Activated T-cell treated with anti-CD3 and anti-CD28 coated beads for 24 hours (primary cell): ENCODE measurements at regions not wholly inside any gene's neighbourhood (a gene's known extent, or its start where the extent isn't known, plus 50 kb on each side); places are given as distances from the start of the nearest gene placed in this dataset.
"Not testable (repeated sequence)": the region's sequence is repeated elsewhere in the genome, so short reads cannot be mapped to it uniquely, and the experiment has no call there.

Experiments
- DNase-seq: peaks from one replicate; pipeline ENCODE4 v3.0.0-alpha.2; 2020; ENCODE audit warnings: low read depth

DNA sequence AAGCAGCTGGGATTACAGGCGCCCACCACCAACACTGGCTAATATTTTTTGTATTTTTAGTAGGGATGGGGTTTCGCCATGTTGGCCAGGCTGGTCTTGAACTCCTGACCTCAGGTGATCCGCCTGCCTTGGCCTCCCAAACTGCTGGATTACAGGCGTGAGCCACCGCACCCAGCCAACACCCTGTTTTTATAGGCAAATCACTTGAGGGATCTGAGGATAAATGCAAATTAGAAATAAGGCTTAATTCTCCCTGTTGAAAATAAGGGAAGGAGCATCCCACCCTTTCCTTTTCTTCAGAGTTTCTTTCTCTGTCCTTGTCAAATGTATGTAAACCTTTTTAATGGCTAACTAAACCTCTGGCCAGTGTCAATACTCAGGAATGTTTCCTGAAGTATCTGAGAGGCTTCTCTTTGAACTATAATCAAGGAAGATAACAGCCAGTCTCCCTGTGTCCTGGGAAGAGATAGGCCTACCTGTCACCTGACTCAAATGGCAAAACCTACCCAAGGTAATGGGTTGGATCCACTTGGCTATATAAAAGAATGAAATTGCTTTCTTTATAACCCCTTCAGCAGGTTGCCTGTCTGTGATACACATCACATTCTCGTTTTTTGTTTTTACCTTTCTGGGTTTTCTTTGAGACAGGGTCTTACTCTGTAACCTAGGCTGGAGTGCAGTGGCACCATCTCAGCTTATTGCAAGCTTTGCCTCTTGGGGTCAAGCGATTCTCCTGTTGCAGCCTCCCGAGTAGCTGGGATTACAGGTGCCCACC, 64.5 kb upstream of the TNFAIP3 start:
- no peak for DNase-seq

DNA sequence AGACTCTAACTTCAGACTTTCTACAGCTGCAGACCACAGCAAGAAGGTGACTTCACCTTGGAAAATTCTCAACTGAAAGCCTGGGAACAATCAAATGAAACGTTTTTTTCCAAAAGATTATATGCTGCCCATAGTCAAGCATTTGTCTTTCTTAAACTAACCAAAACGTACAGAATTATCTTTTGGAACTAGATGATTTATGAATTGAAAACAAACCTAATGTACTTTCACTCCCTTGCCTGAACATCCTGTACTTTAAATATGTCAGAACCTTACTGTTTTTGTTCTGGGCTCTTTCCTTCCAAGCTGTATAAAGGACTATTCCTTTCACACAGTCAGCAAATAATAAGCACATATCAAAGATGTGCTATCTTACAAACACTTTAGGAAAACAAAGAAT, 62.4 kb upstream of the TNFAIP3 start:
- DNase-seq, result no peak

DNA sequence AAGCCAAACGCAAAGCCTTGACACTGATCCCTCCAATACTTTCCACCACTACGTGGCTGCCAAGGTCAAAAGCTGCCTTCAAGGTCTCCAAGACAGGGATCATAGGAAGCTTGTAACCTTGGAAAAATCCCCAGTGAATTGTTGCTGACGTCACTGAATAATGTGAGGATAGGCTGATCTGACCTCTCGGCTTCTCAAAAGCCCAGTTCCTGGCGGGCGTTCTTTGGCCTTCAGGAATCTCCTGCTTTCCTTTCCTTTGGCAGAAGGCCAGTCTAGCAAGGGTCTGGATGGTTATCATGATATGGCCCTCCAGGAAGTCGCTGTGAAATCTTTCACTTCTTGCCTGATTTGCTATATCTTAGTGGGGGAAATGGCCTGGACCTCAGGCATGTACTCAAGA, 61.4 kb upstream of the TNFAIP3 start:
- DNase-seq, result no peak

DNA sequence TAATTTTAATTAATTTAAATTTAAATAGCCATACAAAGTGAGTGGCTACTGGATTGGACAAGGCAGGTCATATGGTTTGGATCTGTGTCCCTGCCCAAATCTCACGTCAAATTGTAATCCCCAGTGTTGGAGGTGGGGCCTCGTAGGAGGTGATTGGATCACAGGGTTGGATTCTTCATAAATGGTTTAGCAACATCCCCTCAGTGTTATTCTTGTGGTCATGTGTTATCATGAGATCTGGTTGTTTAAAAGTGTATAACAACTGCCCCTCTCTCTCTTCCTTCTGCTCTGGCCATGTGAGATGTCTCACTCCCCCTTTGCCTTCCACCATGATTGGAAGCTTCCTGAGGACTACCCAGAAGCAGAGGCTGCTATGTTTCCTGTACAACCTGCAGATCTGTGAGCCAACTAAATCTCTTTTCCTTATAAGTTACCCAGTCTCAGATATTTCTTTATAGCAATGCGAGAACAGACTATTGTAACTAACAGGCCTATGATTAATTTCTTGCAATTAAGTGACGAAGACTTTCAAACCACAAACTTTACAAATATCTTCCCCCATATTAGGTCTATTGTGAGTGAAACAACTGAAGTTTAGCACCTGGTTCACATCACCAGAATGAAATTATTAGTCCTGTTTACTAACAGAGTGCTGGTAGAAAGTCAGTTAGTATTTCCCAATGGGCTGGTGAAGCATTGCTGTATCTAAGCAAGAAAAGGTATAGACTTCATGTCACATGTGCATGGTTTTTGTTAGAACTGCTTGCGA, 60.0 kb upstream of the TNFAIP3 start:
- no peak for DNase-seq

DNA sequence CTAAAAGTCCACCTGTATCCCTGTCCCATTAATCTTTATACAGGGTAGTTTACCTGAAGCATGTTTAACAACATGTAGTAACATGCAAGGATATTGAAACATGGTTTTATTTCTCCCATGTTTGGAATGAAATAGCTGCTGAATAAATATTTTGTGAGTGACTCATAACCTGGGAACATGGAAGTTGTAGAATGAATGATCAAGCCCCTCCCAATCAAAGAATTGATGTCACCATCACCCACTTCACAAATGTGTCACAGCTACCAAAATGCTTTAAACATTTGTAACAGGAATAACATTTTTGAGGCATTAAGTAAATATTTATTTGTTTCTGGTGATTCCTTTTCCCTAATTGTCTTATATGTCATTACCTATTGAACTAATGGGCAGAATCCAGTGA, 58.9 kb upstream of the TNFAIP3 start:
- DNase-seq, result no peak

DNA sequence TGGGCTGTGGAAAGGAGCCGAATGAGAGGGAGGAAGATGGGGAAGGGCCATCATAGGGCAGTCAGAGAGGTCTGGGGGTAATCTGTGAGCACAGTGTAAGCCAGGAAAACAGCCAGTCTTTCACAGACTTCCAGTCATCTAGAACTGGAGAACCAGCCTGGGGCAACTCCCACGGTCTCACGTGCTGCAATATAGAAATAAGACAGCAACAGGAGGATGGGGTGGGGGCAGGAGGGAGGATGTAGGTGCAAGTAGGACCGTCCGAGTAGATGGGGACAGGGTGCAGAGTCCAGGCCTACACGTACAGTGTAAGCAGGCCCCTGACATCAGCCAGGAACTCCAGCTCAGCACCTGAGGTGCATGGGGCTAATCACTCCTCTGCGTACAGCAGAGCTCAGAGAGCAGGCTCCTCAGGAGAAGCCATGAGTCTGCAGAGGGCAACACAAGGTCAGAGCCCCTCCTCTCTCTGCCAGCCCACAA, 58.2 kb upstream of the TNFAIP3 start:
- DNase-seq, result no peak

DNA sequence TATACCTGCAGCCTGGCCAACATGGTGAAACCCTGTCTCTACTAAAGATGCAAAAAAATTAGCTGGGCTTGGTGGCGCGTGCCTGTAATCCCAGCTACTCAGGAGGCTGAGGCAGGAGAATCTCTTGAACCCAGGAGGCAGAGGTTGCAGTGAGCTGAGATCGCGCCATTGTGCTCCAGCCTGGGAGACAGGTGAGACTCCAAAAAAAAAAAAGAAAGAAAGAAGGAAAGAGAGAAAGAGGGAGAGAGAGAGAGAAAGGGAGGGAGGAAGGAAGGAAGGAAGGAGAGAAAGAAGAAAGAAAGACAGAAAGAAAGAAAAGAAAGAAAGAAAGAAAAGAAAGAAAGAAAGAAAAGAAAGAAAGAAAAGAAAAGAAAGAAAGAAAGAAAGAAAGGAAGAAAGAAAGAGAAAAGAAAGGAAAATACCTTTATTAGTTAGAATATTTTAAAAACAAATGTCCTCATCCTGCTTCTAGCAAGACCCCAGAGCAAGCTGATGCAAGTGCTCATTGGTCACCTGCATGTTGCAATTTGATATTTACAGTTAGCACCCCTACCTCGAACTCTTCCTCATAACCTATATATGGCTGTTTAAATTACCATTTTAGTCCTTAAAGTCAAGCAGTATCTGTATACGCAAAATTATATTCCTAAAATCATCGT, 57.0 kb upstream of the TNFAIP3 start:
- not testable (repeated sequence) for DNase-seq

DNA sequence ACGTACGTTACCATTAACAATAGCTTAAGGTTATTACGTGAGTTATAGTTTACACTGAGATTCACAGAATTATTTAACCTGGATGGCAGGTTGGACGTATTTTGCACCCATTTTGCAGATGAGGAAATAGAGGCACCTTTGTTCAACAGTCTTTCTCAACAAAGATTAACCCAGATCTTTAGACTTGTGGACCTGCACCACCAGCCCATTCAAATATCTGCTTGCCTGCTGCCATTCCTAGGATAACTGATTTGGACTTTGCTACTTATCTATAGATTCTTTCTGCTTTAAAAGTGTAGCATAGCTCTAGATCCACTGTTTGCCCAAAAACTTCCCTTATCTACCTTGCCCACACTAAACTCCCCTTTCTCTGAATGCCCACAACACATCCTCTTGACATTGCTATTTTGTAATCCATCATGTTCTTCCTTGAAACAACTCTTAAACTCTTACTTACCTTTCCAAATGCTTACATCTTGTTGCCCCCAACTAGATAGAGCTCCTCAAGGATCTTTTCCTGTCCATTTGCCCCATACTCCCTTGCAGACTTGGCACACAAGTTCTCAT, 56.4 kb upstream of the TNFAIP3 start:
- DNase-seq, result no peak

DNA sequence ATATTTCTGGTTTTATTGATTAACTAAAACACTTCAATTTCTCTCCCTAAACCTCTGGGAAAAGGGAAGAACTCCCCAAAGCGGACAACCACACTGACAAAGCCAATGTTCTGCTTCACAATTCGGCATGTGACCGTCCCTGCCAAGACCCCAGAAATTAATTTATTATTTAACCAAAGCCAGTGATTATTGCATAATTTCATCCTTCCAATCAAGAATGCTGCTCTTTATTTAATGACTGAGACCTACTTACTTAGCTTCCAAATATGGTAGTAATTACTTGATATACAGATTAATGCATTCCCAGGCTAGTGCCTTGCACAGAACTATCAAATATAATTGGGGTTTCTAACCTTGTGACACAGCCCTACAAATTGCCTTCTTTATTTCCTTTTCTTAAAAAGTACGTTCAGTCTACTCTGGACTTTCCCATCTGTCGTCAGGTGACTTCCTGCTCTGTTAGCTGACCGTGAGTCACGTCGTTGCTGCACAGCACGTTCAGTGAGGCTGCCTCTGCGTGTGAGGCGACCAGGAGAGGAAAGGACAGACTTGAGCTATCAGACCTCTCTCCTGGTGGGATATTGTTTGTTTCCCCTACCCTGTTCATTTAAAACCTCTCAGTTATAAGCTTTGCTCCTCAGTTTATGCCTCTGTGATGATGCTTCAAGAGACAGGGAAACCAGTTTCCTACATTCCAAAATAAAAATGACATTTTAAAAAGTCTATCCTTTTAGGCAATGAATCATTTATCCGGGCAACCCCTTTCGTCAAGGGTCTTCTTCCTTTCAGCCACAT, 55.7 kb upstream of the TNFAIP3 start:
- DNase-seq, result peak; percentile 74

DNA sequence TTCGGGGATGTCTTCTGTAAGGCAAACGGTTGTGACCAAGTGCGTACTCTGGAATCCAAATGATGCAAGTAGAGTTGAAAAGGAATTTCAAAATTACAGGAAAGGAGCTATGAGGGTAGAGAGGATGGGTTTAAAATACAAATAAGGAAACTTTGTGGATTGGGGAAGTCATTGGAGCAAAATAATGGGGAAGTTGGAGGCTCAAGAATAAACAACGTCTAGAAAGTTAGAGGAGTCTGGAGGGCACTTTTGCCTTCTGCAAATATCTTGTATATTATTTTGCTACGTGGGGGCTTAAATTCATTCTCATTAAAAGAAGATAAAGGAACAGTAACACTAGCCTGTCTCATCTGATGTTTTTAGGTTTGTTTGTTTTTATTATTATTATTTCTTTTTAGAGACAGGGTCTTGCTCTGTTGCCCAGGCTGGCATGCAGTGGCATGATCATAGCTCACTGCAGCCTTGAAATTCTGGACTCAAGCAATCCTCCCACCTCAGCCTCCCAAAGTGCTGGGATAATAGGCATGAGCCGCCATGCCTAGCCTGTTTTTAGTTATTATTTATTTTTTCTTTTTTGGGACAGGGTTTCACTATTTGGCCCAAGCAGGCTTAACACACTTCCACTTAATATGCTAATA, 55.0 kb upstream of the TNFAIP3 start:
- no peak for DNase-seq

DNA sequence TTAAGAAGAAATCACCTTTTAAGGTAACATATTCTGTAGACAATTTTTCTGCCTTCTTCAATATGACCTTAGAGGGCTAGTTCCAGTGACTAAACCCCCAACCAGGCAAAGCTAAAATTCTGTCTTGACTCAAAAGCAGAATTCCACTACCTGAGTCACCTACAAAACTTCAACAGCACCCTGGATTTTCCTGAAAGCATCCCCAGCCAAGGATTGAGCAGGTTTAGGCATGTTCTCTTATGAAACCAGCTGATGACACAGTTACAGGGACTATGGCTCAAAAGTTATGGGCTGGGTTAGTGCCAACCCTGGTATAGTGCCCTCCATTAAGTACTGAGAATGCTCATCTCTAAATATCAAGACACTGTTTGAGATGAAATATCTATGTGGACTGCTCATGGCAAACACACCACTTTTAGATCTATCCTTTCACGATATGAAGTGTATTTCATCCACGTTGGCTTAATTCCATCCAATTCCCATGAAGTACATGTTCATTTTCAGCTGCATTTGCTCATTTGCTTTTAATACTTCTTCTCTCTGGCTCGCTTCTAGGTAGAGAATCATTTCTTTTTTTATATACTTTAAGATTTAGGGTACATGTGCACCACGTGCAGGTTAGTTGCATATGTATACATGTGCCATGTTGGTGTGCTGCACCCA, 53.6 kb upstream of the TNFAIP3 start:
- no peak for DNase-seq

DNA sequence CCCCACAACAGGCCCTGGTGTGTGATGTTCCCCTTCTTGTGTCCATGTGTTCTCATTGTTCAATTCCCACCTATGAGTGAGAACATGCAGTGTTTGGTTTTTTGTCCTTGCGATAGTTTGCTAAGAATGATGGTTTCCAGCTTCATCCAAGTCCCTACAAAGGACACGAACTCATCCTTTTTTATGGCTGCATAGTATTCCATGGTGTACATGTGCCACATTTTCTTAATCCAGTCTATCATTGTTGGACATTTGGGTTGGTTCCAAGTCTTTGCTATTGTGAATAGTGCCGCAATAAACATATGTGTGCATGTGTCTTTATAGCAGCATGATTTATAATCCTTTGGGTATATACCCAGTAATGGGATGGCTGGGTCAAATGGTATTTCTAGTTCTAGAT, 53.0 kb upstream of the TNFAIP3 start:
- DNase-seq, result not testable (repeated sequence)

DNA sequence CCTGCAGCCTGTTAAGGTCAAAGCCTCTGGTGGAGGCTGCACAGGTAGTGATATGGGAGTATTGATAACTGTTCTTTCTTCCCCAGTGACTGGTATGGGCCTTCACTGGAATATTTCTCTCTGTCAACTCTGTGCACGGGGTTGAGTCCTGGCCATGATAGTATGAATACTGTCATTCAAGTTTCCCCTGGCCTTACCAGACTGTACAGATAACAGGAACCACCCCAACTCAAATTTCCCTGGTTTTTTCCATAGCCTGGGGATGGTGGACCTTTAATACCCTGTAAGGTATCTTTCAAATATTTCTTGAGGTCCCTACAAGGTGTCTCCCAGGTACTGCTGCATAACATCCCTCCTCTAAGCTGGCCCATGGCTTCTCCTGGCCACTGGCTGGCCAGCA, 51.4 kb upstream of the TNFAIP3 start:
- DNase-seq, result no peak

DNA sequence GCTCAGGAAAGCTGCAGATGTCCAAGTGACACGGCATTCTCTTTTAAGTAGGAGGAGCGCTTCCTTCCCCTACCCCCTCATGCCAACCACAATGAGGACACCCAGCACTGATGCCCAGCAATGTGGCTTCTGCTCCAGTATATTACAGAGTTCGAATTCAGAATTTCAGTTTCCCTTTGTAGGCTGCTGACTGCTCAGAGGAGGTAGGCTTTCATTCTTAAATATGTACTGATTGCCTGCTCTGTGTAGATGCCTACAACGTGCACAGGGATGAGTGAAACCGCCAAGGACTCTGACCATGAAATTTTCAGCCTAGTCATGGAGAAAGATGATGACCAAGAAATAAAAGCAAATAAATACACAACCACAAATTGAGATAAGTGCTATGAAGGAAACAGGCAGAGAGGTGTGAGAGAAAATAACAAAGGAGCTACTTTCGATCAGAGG, 50.9 kb upstream of the TNFAIP3 start:
- DNase-seq, result no peak

DNA sequence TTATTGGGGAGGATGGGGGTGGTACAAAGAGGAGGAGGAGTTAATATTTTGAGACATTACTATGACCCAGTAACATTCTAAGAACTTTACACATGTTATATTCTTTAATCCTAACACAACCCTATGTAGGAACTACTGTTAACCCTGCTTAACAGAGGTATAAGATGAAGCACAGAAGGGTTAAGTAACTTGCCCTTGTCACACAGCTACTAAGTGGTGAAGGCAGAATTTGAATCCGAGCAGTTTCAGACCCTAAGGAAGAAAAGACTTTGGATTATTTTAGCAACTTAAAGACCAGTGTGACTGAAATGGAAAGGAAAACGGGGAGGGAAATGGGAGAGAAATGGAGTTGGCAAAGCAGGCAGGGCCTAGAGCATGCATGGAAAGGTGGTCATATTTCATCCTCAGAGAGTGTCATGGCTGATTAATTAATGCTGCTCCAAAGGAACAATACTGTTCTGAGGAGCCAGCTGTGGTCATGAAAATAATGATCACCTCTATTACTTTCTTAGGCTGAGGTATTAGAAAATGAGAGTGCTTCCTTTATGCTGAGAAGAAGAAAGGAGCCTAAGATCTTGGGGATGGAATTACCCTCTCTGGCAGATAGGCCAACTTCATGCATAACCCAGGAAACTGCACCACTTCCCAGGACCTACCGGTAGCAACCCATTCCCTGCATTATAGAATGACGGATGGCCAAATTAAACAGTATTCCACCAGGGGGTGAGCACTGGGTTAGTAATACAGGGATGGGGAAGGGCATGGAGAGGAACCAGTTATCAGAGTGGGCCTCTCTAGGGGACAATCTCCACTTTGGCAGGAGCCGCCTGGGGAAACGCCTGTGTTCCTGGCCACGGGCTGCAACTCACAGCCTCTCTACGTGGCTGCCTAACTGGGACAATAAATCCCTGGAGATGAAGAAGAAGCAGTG, 50.1 kb upstream of the TNFAIP3 start:
- no peak for DNase-seq
